Mucosa of rectum (tissue), 2 donors: ENCODE measurements at regions not wholly inside any gene's neighbourhood (a gene's known extent, or its start where the extent isn't known, plus 50 kb on each side); places are given as distances from the start of the nearest gene placed in this dataset.

Experiments used
- H3K27ac ChIP-seq, 2 donors: one replicate each; pipeline ENCODE4 v1.7.0; 2013; ENCODE audit warnings: inconsistent platforms in 2 of 2, low read depth in 2 of 2, low read length in 2 of 2
- H3K27me3 ChIP-seq, 2 donors: one replicate each; pipeline ENCODE4 v1.7.0; 2013; ENCODE audit warnings: low read length in 2 of 2; ENCODE audit not compliant: control insufficient read depth in 2 of 2, insufficient read depth in 2 of 2
- H3K36me3 ChIP-seq, 2 donors: one replicate each; pipeline ENCODE4 v1.7.0; 2013; ENCODE audit warnings: low read length in 2 of 2; ENCODE audit not compliant: control insufficient read depth in 2 of 2, insufficient read depth in 2 of 2
- H3K4me1 ChIP-seq, 2 donors: one replicate each; pipeline ENCODE4 v1.7.0; 2013; ENCODE audit warnings: low read length in 2 of 2, mild to moderate bottlenecking in 1 of 2; ENCODE audit not compliant: control insufficient read depth in 2 of 2, insufficient read depth in 2 of 2
- H3K4me3 ChIP-seq, 2 donors: one replicate each; pipeline ENCODE4 v1.7.0; 2013; ENCODE audit warnings: low read length in 2 of 2
- H3K9ac ChIP-seq, 2 donors: one replicate each; pipeline ENCODE4 v1.7.0; 2013; ENCODE audit warnings: low read length in 2 of 2, low read depth in 1 of 2, mild to moderate bottlenecking in 1 of 2
- H3K9me3 ChIP-seq, 2 donors: one replicate each; pipeline ENCODE4 v1.7.0; 2013; ENCODE audit warnings: low read length in 2 of 2; ENCODE audit not compliant: control insufficient read depth in 2 of 2
- donor health status: healthy.
- donor health status: Normal muscosa, but diverticular disease.

- no peaks in the 10 kb centered on the region for H3K27me3 ChIP-seq
- H3K4me1 ChIP-seq = peaks cover 6 to 10% of the 10 kb centered on the region in 2 donors
These were observed 95.5 kb upstream of the LGSN start for GRCh38 chr6:63415286-63415685.

DNA sequence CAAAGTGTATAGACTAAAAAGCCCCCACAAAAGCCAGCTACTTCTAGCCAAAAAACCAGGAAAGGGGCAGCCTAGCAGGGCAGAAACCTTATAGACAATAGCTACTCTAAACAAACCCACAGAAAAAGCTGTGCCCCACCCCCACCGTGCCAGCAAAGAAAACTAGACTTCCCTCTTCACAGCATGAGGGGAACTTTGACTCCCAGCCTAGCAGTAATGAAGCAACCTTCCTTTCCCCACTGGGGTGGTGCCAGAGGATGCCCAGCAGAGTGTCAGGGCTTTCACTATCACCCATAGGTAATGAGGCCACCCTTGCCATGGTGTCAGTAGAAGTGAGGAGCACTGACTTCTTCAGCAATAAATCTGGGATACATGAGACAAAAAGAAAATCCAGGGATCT lies 99.0 kb upstream of the LGSN start:
- H3K27ac ChIP-seq = no peak overlapping the region
- no peaks in the 10 kb centered on the region for H3K9me3 ChIP-seq
- H3K36me3 ChIP-seq = no peaks in the 10 kb centered on the region
- H3K27me3 ChIP-seq = no peaks in the 10 kb centered on the region
- peaks cover 3% of the 10 kb centered on the region in 2 donors for H3K4me1 ChIP-seq
- no peak overlapping the region for H3K9ac ChIP-seq
- H3K4me3 ChIP-seq = no peak overlapping the region

More at GRCh38 chr6:63415286-63415685, 95.5 kb upstream of the LGSN start:
- no peak overlapping the region for H3K4me3 ChIP-seq
- no peaks in the 10 kb centered on the region for H3K36me3 ChIP-seq
- H3K9me3 ChIP-seq = no peaks in the 10 kb centered on the region
- H3K27ac ChIP-seq = no peak overlapping the region
- no peak overlapping the region for H3K9ac ChIP-seq

DNA sequence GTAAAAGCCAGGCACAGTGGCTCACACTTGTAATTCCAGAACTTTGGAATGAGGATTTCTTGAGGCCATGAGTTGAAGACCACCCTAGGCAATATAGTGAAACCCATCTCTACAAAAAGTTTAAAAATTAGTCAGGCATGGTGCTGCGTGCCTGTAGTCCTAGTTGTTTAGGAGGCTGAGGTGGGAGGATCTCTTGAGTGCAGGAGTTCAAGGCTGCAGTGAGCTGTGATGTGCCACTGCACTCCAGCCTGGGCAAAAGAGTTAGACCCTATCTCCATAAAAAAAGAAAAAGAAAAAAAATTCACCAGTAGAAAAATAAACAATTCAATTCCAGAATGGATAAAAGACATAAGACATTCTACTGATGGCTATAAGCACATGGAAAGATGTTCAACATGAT lies 104.9 kb upstream of the LGSN start:
- Histone ChIP-seq H3K36me3 (no peaks in the 10 kb centered on the region), H3K9me3 (no peaks in the 10 kb centered on the region)

GRCh38 chr6:63425493-63425892 lies 105.7 kb upstream of the LGSN start:
- Histone ChIP-seq H3K36me3 (no peaks in the 10 kb centered on the region), H3K9ac (no peak overlapping the region), H3K4me1 (peaks cover 0 to under 1% of the 10 kb centered on the region in 2 donors), H3K9me3 (no peaks in the 10 kb centered on the region), H3K27me3 (no peaks in the 10 kb centered on the region), H3K4me3 (no peak overlapping the region), H3K27ac (no peak overlapping the region)

More for the DNA sequence above, 104.9 kb upstream of the LGSN start:
- H3K27me3 ChIP-seq = no peaks in the 10 kb centered on the region
- no peak overlapping the region for H3K9ac ChIP-seq
- no peak overlapping the region for H3K27ac ChIP-seq
- H3K4me1 ChIP-seq = peaks cover 0 to 3% of the 10 kb centered on the region in 2 donors
- no peak overlapping the region for H3K4me3 ChIP-seq

GRCh38 chr6:63426844-63427243 lies 107.1 kb upstream of the LGSN start:
- H3K36me3 ChIP-seq = no peaks in the 10 kb centered on the region
- no peak overlapping the region for H3K27ac ChIP-seq
- H3K9ac ChIP-seq = no peak overlapping the region
- H3K9me3 ChIP-seq = no peaks in the 10 kb centered on the region
- H3K4me1 ChIP-seq = no peaks in the 10 kb centered on the region
- H3K4me3 ChIP-seq = no peak overlapping the region
- H3K27me3 ChIP-seq = no peaks in the 10 kb centered on the region

DNA sequence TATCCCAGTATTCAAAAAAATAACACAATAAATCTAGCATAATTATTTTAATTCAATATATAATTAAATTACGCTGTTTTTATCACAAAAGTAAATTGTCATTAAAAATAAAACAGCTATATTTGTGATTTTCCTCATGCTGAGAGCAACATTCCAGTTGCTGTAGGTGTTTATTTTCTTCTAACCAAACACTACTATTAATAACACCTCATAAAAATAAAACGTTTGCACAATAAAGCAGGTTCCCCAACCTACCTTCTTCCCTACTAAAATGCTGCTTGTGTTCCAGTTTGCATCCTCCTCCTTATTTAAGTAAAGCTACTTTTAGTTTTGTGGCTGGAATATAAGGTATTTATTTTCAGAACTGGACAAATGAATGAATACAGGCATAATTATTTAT lies 108.2 kb upstream of the LGSN start:
- H3K27me3 ChIP-seq = no peaks in the 10 kb centered on the region
- no peaks in the 10 kb centered on the region for H3K9me3 ChIP-seq
- no peak overlapping the region for H3K9ac ChIP-seq
- no peak overlapping the region for H3K4me3 ChIP-seq
- H3K4me1 ChIP-seq = no peaks in the 10 kb centered on the region
- H3K27ac ChIP-seq = no peak overlapping the region
- H3K36me3 ChIP-seq = no peaks in the 10 kb centered on the region

GRCh38 chr6:63430985-63431519 lies 111.3 kb upstream of the LGSN start:
- Histone ChIP-seq H3K27me3 (no peaks in the 10 kb centered on the region), H3K4me3 (no peak overlapping the region), H3K4me1 (no peaks in the 10 kb centered on the region), H3K9me3 (no peaks in the 10 kb centered on the region), H3K27ac (no peak overlapping the region), H3K36me3 (no peaks in the 10 kb centered on the region), H3K9ac (no peak overlapping the region)

DNA sequence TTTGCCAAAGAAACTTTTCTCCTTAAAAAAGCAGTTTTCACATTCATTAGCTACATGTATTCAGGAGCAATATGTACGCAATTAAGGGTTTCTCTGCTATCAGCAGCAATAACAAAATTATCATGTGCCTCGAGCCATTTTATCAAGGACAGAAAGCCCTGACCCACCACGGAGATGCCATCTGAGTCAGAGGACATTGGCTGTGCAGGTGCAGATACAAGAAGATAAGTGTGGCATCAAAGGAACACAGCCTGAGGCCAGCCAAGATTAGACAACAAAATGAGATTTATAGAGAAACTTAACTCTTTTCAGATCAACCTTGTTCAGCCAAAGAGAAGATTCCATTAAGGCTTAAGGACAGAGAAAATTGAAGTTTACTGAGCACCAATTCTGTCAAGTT lies 115.2 kb upstream of the LGSN start:
- Histone ChIP-seq H3K4me3 (no peak overlapping the region), H3K4me1 (no peaks in the 10 kb centered on the region), H3K27ac (no peak overlapping the region), H3K9me3 (no peaks in the 10 kb centered on the region), H3K27me3 (no peaks in the 10 kb centered on the region), H3K9ac (no peak overlapping the region), H3K36me3 (no peaks in the 10 kb centered on the region)

- Histone ChIP-seq H3K4me1 (no peaks in the 10 kb centered on the region), H3K9ac (no peak overlapping the region), H3K27me3 (no peaks in the 10 kb centered on the region), H3K36me3 (no peaks in the 10 kb centered on the region), H3K4me3 (no peak overlapping the region), H3K9me3 (no peaks in the 10 kb centered on the region), H3K27ac (no peak overlapping the region)
These were observed 116.6 kb upstream of the LGSN start for GRCh38 chr6:63436356-63436755.

DNA sequence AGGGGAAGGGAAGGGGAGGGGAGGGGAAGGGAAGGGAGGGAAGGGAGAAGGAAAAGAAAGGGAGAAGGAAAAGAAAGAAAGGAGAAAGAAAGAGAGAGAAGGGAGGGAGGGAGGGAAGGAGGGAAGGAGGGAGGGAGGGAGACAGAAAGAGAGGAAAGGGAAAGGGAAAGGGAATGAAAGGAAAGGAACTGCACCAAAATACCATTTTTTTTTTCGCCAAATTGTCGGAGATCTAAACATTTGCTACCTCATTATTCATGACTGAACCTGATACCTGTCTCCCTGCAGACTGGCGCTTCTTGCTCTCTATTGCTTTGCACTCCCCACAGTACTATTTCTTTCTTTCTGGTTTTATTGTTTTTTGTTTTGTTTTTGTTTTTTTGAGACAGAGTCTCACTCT lies 117.3 kb upstream of the LGSN start:
- H3K27ac ChIP-seq = no peak overlapping the region
- no peaks in the 10 kb centered on the region for H3K36me3 ChIP-seq
- no peak overlapping the region for H3K9ac ChIP-seq
- no peaks in the 10 kb centered on the region for H3K27me3 ChIP-seq
- no peaks in the 10 kb centered on the region for H3K4me1 ChIP-seq
- H3K9me3 ChIP-seq = no peaks in the 10 kb centered on the region
- no peak overlapping the region for H3K4me3 ChIP-seq

DNA sequence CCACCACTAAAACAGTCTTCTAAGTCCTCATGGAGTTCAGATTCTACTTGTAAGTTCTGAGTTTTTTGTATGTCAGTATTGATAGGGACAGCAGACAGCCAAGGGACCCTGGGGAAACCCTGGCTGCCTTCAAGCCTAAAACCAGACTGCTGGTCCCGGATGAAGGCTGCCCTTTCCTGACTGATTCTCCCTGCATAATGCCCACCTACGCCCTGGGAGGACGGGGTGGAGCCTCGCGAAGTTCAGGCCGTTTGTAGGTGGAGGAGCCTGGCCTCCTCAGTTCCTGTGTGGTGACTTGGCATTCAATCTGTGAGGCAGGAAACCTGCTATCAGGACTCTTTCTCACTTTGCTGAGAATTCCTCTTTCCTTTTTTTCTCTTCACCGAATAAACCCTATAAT lies 120.3 kb upstream of the LGSN start:
- Histone ChIP-seq H3K4me3 (no peak overlapping the region), H3K27ac (no peak overlapping the region), H3K27me3 (no peaks in the 10 kb centered on the region), H3K4me1 (no peaks in the 10 kb centered on the region), H3K9ac (no peak overlapping the region), H3K9me3 (no peaks in the 10 kb centered on the region), H3K36me3 (no peaks in the 10 kb centered on the region)
